NT2/D1 (cell line): ENCODE measurements at regions not wholly inside any gene's neighbourhood (a gene's known extent, or its start where the extent isn't known, plus 50 kb on each side); places are given as distances from the start of the nearest gene placed in this dataset.

Experiments
- SUZ12 ChIP-seq: IDR thresholded peaks from 2 replicates; pipeline ENCODE4 v1.6.1; 2011; ENCODE audit not compliant: insufficient read length, insufficient read depth; ENCODE audit errors: extremely low read depth
- ZNF274 ChIP-seq: IDR thresholded peaks from 2 replicates; pipeline ENCODE4 v1.6.1; 2011; ENCODE audit warnings: mild to moderate bottlenecking, low read depth, low read length

- TF ChIP-seq SUZ12: no peak
- TF ChIP-seq ZNF274: no peak
Measured at GRCh38 chrX:9134366-9134765, 100.4 kb upstream of the FAM9B start.
